ENCODE measurements at regions not wholly inside any gene's neighbourhood (a gene's known extent, or its start where the extent isn't known, plus 50 kb on each side); places are given as distances from the start of the nearest gene placed in this dataset.

GRCh38 chr18:75529394-75529793, 101.9 kb upstream of the SMIM21 start:
- Histone ChIP-seq H3K9me3 (replicated peaks; ENCODE audit: control insufficient read depth, insufficient read depth, low read depth, low read length) (no peaks in the 10 kb centered on the region), H2AFZ (ENCODE audit: low read depth, low read length) (no peak overlapping the region), H3K9ac (ENCODE audit: insufficient read depth in 1 of 2, low read depth in 2 of 2, low read length in 2 of 2) (no peak overlapping the region), H3K36me3 (ENCODE audit: control insufficient read depth, insufficient read depth, low read length) (no peaks in the 10 kb centered on the region), H3K9me1 (ENCODE audit: control insufficient read depth, insufficient read depth, low read length) (no peaks in the 10 kb centered on the region), H3K79me2 (ENCODE audit: control insufficient read depth, insufficient read depth, low read length) (no peaks in the 10 kb centered on the region), H4K20me1 (replicated peaks; ENCODE audit: control insufficient read depth, insufficient read depth, low read length) (no peaks in the 10 kb centered on the region), H3K4me3 (no peak overlapping the region), H3K4me1 (replicated peaks in 1 of 2; ENCODE audit: control insufficient read depth in 2 of 2, insufficient read depth in 2 of 2, low read length in 2 of 2) (no peaks in the 10 kb centered on the region; a peak in 1 of 5 replicates), H3K27ac (ENCODE audit: extremely low read depth, low read depth, low read length) (no peak overlapping the region), H3K27me3 (ENCODE audit: control insufficient read depth in 2 of 2, insufficient read depth in 2 of 2, low read length in 2 of 2) (peaks cover 0 to 8% of the 10 kb centered on the region in 2 experiments; a peak in 2 of 5 replicates), H3K4me2 (ENCODE audit: insufficient read depth, low read length) (no peak overlapping the region)
- DNase-seq (ENCODE audit: extremely low read depth in 1 of 4, low spot score in 3 of 4) (no peak), ATAC-seq (no peak), FAIRE-seq (no peak)
- CTCF ChIA-PET (ENCODE audit: low intra/inter-chr PET ratio): no interaction called here
- 0% methylated on average over 8 of the region's 8 CpGs for WGBS (ENCODE audit: insufficient coverage, low coverage, missing lambda C conversion rate)
- in situ Hi-C loops (cut with MboI) (no loop called here), intact Hi-C loops (cut with micrococcal nuclease) (no loop called here)
- TF ChIP-seq FOXA3 (CRISPR knock-in tag; conservative IDR thresholded peaks at IDR 0.05 in 1 of 2, IDR thresholded peaks at IDR 0.05 in 1 of 2): no peak
- no peak for TF ChIP-seq ETS1 (conservative IDR thresholded peaks at IDR 0.05; ENCODE audit: control insufficient read depth, low read depth, low read length)
- TF ChIP-seq NR2C2 (CRISPR knock-in tag; IDR thresholded peaks at IDR 0.05): no peak
- no peak for TF ChIP-seq NR2C2 (tag; IDR thresholded peaks at IDR 0.05)
- no peak for TF ChIP-seq TEAD2 (tag; IDR thresholded peaks at IDR 0.05)
- no peak for TF ChIP-seq ZNF511 (CRISPR knock-in tag; IDR thresholded peaks at IDR 0.05)
- no peak for TF ChIP-seq ZNF41 (CRISPR knock-in tag; conservative IDR thresholded peaks at IDR 0.05)
- no peak for TF ChIP-seq NFATC3 (IDR thresholded peaks at IDR 0.05)
- TF ChIP-seq THRB (CRISPR knock-in tag; conservative IDR thresholded peaks at IDR 0.05): no peak
- POLR2A ChIA-PET: no interaction called here
- no TSS peak for BruUV-seq (replicated peaks)

Data from K562 (cell line).